Suprapubic skin (tissue), 4 donors: ENCODE measurements at regions not wholly inside any gene's neighbourhood (a gene's known extent, or its start where the extent isn't known, plus 50 kb on each side); places are given as distances from the start of the nearest gene placed in this dataset.

ENCODE experiments used
- DNase-seq, 2 donors: peaks; one replicate each; pipeline ENCODE4 v3.0.0-alpha.2; 2019; ENCODE audit warnings: low spot score in 2 of 2
- H3K27ac ChIP-seq: fragments of 200-600 bp; sonication (generic); one replicate; pipeline ENCODE4 v1.5.1; 2019
- H3K27me3 ChIP-seq: fragments of 200-600 bp; sonication (generic); one replicate; pipeline ENCODE4 v1.5.1; 2019
- H3K36me3 ChIP-seq: fragments of 200-600 bp; sonication (generic); one replicate; pipeline ENCODE4 v1.5.1; 2019
- H3K4me1 ChIP-seq: fragments of 200-600 bp; sonication (generic); one replicate; pipeline ENCODE4 v1.5.1; 2019
- H3K4me3 ChIP-seq: fragments of 200-600 bp; sonication (generic); one replicate; pipeline ENCODE4 v1.5.1; 2019; ENCODE audit warnings: mild to moderate bottlenecking
- H3K9me3 ChIP-seq: fragments of 200-600 bp; sonication (generic); one replicate; pipeline ENCODE4 v1.5.1; 2019
- CTCF ChIP-seq, 2 donors: fragments of 200-600 bp in 1 of 2; fragments of 450-650 bp in 1 of 2; sonication (generic) in 1 of 2; IDR thresholded peaks; one replicate each; pipeline ENCODE4 v1.5.1; 2016 to 2019; ENCODE audit warnings: antibody characterized with exemption in 2 of 2, mild to moderate bottlenecking in 1 of 2, moderate library complexity in 1 of 2
- EP300 ChIP-seq: sonication (generic); formaldehyde crosslinking; IDR thresholded peaks from one replicate; pipeline ENCODE4 v1.6.1; 2017; ENCODE audit warnings: antibody characterized with exemption
- POLR2A ChIP-seq, 2 donors: fragments of 450-650 bp; IDR thresholded peaks; one replicate each; pipeline ENCODE4 v1.6.1; 2017; ENCODE audit warnings: antibody characterized with exemption in 2 of 2, mild to moderate bottlenecking in 2 of 2, moderate library complexity in 2 of 2
- POLR2AphosphoS5 ChIP-seq, 3 donors: sonication (generic); formaldehyde crosslinking; IDR thresholded peaks; one replicate each; pipeline ENCODE4 v1.6.1; 2017; ENCODE audit warnings: antibody characterized with exemption in 3 of 3
- WGBS: methylation state at CpG from one replicate; pipeline ENCODE4 v1.1.5; 2018; 5-methylcytosine and 5-hydroxymethylcytosine counted together

- Histone ChIP-seq H3K4me3 (no peak overlapping the region), H3K36me3 (no peaks in the 10 kb centered on the region), H3K27me3 (no peaks in the 10 kb centered on the region), H3K9me3 (no peaks in the 10 kb centered on the region), H3K4me1 (no peaks in the 10 kb centered on the region), H3K27ac (no peak overlapping the region)
- TF ChIP-seq POLR2AphosphoS5 (IDR thresholded peaks at IDR 0.05) (no peak), POLR2A (IDR thresholded peaks at IDR 0.05) (no peak), EP300 (no peak), CTCF (IDR thresholded peaks at IDR 0.05) (no peak)
- 77% methylated on average over 2 of the region's 2 CpGs for WGBS
- DNase-seq, result no peak
Measured at GRCh38 chr12:88960213-88960878, 380.1 kb upstream of the KITLG start.

GRCh38 chr12:88958946-88959345, 378.7 kb upstream of the KITLG start:
- no peak for TF ChIP-seq POLR2A (IDR thresholded peaks at IDR 0.05)
- no peak for TF ChIP-seq POLR2AphosphoS5 (IDR thresholded peaks at IDR 0.05)
- TF ChIP-seq CTCF (IDR thresholded peaks at IDR 0.05), result no peak
- no peak for TF ChIP-seq EP300
- no peaks in the 10 kb centered on the region for H3K4me1 ChIP-seq
- H3K9me3 ChIP-seq, result no peaks in the 10 kb centered on the region
- no peak overlapping the region for H3K27ac ChIP-seq
- H3K27me3 ChIP-seq, result no peaks in the 10 kb centered on the region
- H3K4me3 ChIP-seq, result no peak overlapping the region
- no peak for DNase-seq
- H3K36me3 ChIP-seq, result no peaks in the 10 kb centered on the region

- Histone ChIP-seq H3K4me1 (no peaks in the 10 kb centered on the region), H3K36me3 (no peaks in the 10 kb centered on the region), H3K27ac (no peak overlapping the region), H3K4me3 (no peak overlapping the region), H3K9me3 (no peaks in the 10 kb centered on the region), H3K27me3 (no peaks in the 10 kb centered on the region)
- DNase-seq, result no peak
- TF ChIP-seq POLR2A (IDR thresholded peaks at IDR 0.05), result no peak
- no peak for TF ChIP-seq EP300
- no peak for TF ChIP-seq CTCF (IDR thresholded peaks at IDR 0.05)
- TF ChIP-seq POLR2AphosphoS5 (IDR thresholded peaks at IDR 0.05), result no peak
Measured at GRCh38 chr12:88958153-88958552, 377.9 kb upstream of the KITLG start.

GRCh38 chr12:88957358-88957757, 377.1 kb upstream of the KITLG start:
- no peaks in the 10 kb centered on the region for H3K9me3 ChIP-seq
- no peak overlapping the region for H3K27ac ChIP-seq
- TF ChIP-seq POLR2A (IDR thresholded peaks at IDR 0.05), result no peak
- TF ChIP-seq POLR2AphosphoS5 (IDR thresholded peaks at IDR 0.05), result no peak
- no peak for TF ChIP-seq EP300
- no peak for TF ChIP-seq CTCF (IDR thresholded peaks at IDR 0.05)
- H3K27me3 ChIP-seq, result no peaks in the 10 kb centered on the region
- H3K4me1 ChIP-seq, result no peaks in the 10 kb centered on the region
- H3K36me3 ChIP-seq, result no peaks in the 10 kb centered on the region
- 85% methylated on average over 3 of the region's 3 CpGs for WGBS
- H3K4me3 ChIP-seq, result no peak overlapping the region
- DNase-seq, result no peak

GRCh38 chr12:88955531-88955930, 375.3 kb upstream of the KITLG start:
- 85% methylated on average over 5 of the region's 5 CpGs for WGBS
- Histone ChIP-seq H3K27ac (no peak overlapping the region), H3K27me3 (no peaks in the 10 kb centered on the region), H3K4me3 (no peak overlapping the region), H3K9me3 (no peaks in the 10 kb centered on the region), H3K36me3 (no peaks in the 10 kb centered on the region), H3K4me1 (no peaks in the 10 kb centered on the region)
- TF ChIP-seq POLR2A (IDR thresholded peaks at IDR 0.05) (no peak), POLR2AphosphoS5 (IDR thresholded peaks at IDR 0.05) (no peak), CTCF (IDR thresholded peaks at IDR 0.05) (no peak), EP300 (no peak)
- DNase-seq, result no peak
